ENCODE measurements at regions not wholly inside any gene's neighbourhood (a gene's known extent, or its start where the extent isn't known, plus 50 kb on each side); places are given as distances from the start of the nearest gene placed in this dataset.
"Not testable (repeated sequence)": the region's sequence is repeated elsewhere in the genome, so short reads cannot be mapped to it uniquely, and the experiment has no call there.

- not testable (repeated sequence) for H3K27ac Mint-ChIP-seq; H3K27me3 Mint-ChIP-seq (ENCODE audit: low read depth in 3 of 3)
- WGBS (ENCODE audit: insufficient coverage), result 67% methylated on average over 1 of the region's 2 CpGs
Measured at GRCh38 chr21:10421601-10422000, 99.8 kb upstream of the TPTE start.

GRCh38 chr21:10424097-10424886 lies 97.1 kb upstream of the TPTE start:
- H3K36me3 ChIP-seq (replicated peaks in 1 of 2; ENCODE audit: control insufficient read depth in 1 of 2, insufficient read depth in 2 of 2, low read length in 2 of 2); H3K27ac ChIP-seq (ENCODE audit: low read depth in 1 of 2, low read length in 2 of 2); H2AFZ ChIP-seq (ENCODE audit: insufficient read depth, low read depth, low read length, poor library complexity, severe bottlenecking); H3K4me2 ChIP-seq (replicated peaks; ENCODE audit: extremely low read depth, low read length, poor library complexity, severe bottlenecking); H3K9ac ChIP-seq (ENCODE audit: insufficient read depth, low read length, poor library complexity, severe bottlenecking); H3K4me3 Mint-ChIP-seq; H3K4me1 ChIP-seq (ENCODE audit: control insufficient read depth in 1 of 2, insufficient read depth in 2 of 2, low read length in 2 of 2); H3K4me1 Mint-ChIP-seq; H3K27me3 Mint-ChIP-seq (ENCODE audit: low read depth in 3 of 3); H3K79me2 ChIP-seq (ENCODE audit: insufficient read depth, low read length); DNase-seq; intact Hi-C loops (cut with micrococcal nuclease); H3K36me3 Mint-ChIP-seq; H4K20me1 ChIP-seq (ENCODE audit: insufficient read depth, low read length); H3K4me3 ChIP-seq (replicated peaks in 1 of 3; ENCODE audit: low read depth in 2 of 3, low read length in 3 of 3); H3K27ac Mint-ChIP-seq; H3K27me3 ChIP-seq (ENCODE audit: control insufficient read depth in 2 of 2, insufficient read depth in 2 of 2, low read length in 2 of 2); H3K9me3 Mint-ChIP-seq: not testable (repeated sequence)
- WGBS (ENCODE audit: insufficient coverage), result 69% methylated on average over 3 of the region's 4 CpGs
- peaks cover 59 to 79% of the 10 kb centered on the region in 2 donors for H3K9me3 ChIP-seq (replicated peaks in 1 of 2; ENCODE audit: control insufficient read depth in 1 of 2, insufficient read depth in 1 of 2, low read length in 2 of 2)

More at GRCh38 chr21:10421601-10422000, 99.8 kb upstream of the TPTE start:
- H3K9me3 Mint-ChIP-seq; H3K9ac ChIP-seq (ENCODE audit: insufficient read depth, low read length, poor library complexity, severe bottlenecking); H3K79me2 ChIP-seq (ENCODE audit: insufficient read depth, low read length); H3K36me3 Mint-ChIP-seq; H3K4me3 ChIP-seq (replicated peaks in 1 of 3; ENCODE audit: low read depth in 2 of 3, low read length in 3 of 3); intact Hi-C loops (cut with micrococcal nuclease); DNase-seq; H2AFZ ChIP-seq (ENCODE audit: insufficient read depth, low read depth, low read length, poor library complexity, severe bottlenecking); H3K4me3 Mint-ChIP-seq; H3K4me1 ChIP-seq (ENCODE audit: control insufficient read depth in 1 of 2, insufficient read depth in 2 of 2, low read length in 2 of 2); H4K20me1 ChIP-seq (ENCODE audit: insufficient read depth, low read length); H3K27me3 ChIP-seq (ENCODE audit: control insufficient read depth in 2 of 2, insufficient read depth in 2 of 2, low read length in 2 of 2); H3K4me1 Mint-ChIP-seq; H3K36me3 ChIP-seq (replicated peaks in 1 of 2; ENCODE audit: control insufficient read depth in 1 of 2, insufficient read depth in 2 of 2, low read length in 2 of 2); H3K4me2 ChIP-seq (replicated peaks; ENCODE audit: extremely low read depth, low read length, poor library complexity, severe bottlenecking); H3K27ac ChIP-seq (ENCODE audit: low read depth in 1 of 2, low read length in 2 of 2): not testable (repeated sequence)
- H3K9me3 ChIP-seq (replicated peaks in 1 of 2; ENCODE audit: control insufficient read depth in 1 of 2, insufficient read depth in 1 of 2, low read length in 2 of 2), result peaks cover 61 to 83% of the 10 kb centered on the region in 2 donors

- WGBS (ENCODE audit: insufficient coverage), result no CpG with 5 or more reads among the region's 2 CpGs
Measured at GRCh38 chr21:10424887-10425145, 96.6 kb upstream of the TPTE start.

More at GRCh38 chr21:10424887-10425145, 96.6 kb upstream of the TPTE start:
- H3K9me3 Mint-ChIP-seq; H3K4me3 Mint-ChIP-seq; H3K36me3 Mint-ChIP-seq; H4K20me1 ChIP-seq (ENCODE audit: insufficient read depth, low read length); H3K4me1 ChIP-seq (ENCODE audit: control insufficient read depth in 1 of 2, insufficient read depth in 2 of 2, low read length in 2 of 2); H3K36me3 ChIP-seq (replicated peaks in 1 of 2; ENCODE audit: control insufficient read depth in 1 of 2, insufficient read depth in 2 of 2, low read length in 2 of 2); H3K27ac Mint-ChIP-seq; intact Hi-C loops (cut with micrococcal nuclease); H3K79me2 ChIP-seq (ENCODE audit: insufficient read depth, low read length); H3K4me3 ChIP-seq (replicated peaks in 1 of 3; ENCODE audit: low read depth in 2 of 3, low read length in 3 of 3); H3K4me2 ChIP-seq (replicated peaks; ENCODE audit: extremely low read depth, low read length, poor library complexity, severe bottlenecking); DNase-seq; H3K9ac ChIP-seq (ENCODE audit: insufficient read depth, low read length, poor library complexity, severe bottlenecking); H3K27me3 ChIP-seq (ENCODE audit: control insufficient read depth in 2 of 2, insufficient read depth in 2 of 2, low read length in 2 of 2); H3K4me1 Mint-ChIP-seq; H2AFZ ChIP-seq (ENCODE audit: insufficient read depth, low read depth, low read length, poor library complexity, severe bottlenecking); H3K27me3 Mint-ChIP-seq (ENCODE audit: low read depth in 3 of 3); H3K27ac ChIP-seq (ENCODE audit: low read depth in 1 of 2, low read length in 2 of 2): not testable (repeated sequence)
- peaks cover 54 to 79% of the 10 kb centered on the region in 2 donors for H3K9me3 ChIP-seq (replicated peaks in 1 of 2; ENCODE audit: control insufficient read depth in 1 of 2, insufficient read depth in 1 of 2, low read length in 2 of 2)
